ENCODE measurements at regions not wholly inside any gene's neighbourhood (a gene's known extent, or its start where the extent isn't known, plus 50 kb on each side); places are given as distances from the start of the nearest gene placed in this dataset.

DNA sequence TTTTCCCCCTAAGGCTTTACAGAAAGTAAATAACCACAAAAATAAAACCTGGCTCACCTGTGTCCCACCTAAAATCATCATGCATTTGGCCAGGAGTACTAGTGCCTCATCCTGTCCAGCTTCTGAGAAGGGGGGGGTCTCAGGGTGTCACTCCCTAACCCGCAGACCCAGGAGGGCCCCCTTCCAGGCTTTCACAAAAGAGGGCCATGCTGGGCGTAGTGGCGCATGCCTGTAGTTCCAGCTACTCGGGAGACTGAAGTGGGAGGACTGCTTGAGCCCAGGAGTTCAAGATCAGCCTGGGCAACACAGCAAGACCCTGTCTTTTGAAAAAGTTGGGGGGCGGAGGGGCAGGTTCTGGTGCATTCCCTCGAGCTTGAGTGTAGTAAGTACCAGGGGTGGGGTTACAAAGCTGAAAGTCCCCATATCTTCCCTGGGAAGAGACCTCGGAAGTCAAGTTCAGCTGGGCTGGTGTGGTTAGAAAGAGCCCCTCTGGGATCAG lies 259.3 kb downstream of the PARN start:
- H3K27me3 ChIP-seq (replicated peaks; ENCODE audit: control insufficient read depth, insufficient read depth, low read length), result no peaks in the 10 kb centered on the region
- no peak for DNase-seq (ENCODE audit: extremely low read depth, insufficient read length)
- TF ChIP-seq, protein P1, sequence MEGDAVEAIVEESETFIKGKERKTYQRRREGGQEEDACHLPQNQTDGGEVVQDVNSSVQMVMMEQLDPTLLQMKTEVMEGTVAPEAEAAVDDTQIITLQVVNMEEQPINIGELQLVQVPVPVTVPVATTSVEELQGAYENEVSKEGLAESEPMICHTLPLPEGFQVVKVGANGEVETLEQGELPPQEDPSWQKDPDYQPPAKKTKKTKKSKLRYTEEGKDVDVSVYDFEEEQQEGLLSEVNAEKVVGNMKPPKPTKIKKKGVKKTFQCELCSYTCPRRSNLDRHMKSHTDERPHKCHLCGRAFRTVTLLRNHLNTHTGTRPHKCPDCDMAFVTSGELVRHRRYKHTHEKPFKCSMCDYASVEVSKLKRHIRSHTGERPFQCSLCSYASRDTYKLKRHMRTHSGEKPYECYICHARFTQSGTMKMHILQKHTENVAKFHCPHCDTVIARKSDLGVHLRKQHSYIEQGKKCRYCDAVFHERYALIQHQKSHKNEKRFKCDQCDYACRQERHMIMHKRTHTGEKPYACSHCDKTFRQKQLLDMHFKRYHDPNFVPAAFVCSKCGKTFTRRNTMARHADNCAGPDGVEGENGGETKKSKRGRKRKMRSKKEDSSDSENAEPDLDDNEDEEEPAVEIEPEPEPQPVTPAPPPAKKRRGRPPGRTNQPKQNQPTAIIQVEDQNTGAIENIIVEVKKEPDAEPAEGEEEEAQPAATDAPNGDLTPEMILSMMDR (IDR thresholded peaks at IDR 0.05; ENCODE audit: insufficient read depth, low read length, poor library complexity, severe bottlenecking), result no peak
- no peaks in the 10 kb centered on the region for H3K36me3 ChIP-seq (ENCODE audit: control insufficient read depth, insufficient read depth, low read length)
- no peak overlapping the region for H3K4me3 ChIP-seq (replicated peaks; ENCODE audit: low read depth, low read length)

DNA sequence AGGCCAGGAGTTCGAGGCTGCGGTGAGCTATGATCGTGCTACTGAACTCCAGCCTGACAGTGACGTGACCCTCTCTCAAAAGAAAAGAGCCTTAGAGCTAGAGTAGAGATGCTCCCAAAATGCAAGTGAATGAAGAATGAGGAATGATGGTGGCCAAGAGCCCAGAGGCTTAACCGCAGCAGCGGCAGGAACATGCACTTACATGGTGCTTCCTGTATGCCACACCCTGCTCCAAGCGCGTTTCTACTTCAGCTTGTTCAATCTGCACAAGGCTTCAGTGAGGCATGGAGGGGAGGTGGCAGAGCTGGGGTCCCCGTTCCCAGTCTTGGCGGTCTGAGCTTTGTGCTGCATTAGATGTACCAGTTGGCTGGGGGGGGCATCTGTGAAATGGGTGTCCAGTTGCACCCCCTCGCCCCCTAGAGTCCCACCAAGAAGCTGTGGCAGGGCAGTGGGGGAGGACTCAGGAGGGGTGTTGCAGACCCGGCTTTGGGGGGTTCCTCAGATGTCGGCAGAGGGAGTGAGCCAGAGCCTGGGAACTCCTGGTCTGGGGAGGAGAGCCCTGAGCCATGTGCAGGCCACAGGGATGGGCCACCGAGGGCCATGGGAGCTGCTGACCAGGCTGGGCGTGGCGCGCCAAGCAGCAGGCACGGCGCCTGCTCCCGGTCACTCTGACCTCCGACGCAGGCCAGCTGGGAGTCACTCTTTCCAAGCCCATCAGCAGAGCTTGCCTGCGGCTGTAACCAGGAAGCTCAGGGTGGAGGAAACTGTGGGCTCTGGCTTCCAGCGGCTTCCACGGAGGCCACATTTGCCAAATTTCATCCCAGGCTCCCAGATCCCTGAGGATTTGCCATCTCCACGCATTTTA lies 260.1 kb downstream of the PARN start:
- DNase-seq (ENCODE audit: extremely low read depth, insufficient read length), result no peak
- Histone ChIP-seq H3K4me3 (replicated peaks; ENCODE audit: low read depth, low read length) (no peak overlapping the region), H3K36me3 (ENCODE audit: control insufficient read depth, insufficient read depth, low read length) (no peaks in the 10 kb centered on the region), H3K27me3 (replicated peaks; ENCODE audit: control insufficient read depth, insufficient read depth, low read length) (no peaks in the 10 kb centered on the region)
- TF ChIP-seq, protein P1 (IDR thresholded peaks at IDR 0.05; ENCODE audit: insufficient read depth, low read length, poor library complexity, severe bottlenecking), result no peak

DNA sequence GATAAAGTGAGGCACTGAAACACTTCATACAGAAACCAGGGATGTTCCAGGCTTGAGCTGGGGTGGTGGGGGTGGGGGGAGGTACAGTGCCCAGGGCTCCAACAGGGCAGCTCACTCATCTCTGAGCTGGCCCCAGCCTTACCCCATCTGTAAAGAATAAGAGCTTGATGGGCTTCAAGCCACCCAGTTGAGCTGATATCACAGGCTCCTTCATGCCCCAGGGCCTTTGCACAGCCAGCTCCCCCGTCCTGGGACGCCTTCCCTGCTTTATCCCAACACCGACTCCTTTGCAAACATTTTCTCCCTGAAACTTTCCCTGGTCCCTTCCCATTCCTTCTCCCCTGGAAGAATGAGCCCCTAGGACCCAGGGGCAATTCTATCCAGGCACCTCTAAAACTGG lies 261.7 kb downstream of the PARN start:
- H3K27me3 ChIP-seq (replicated peaks; ENCODE audit: control insufficient read depth, insufficient read depth, low read length), result no peaks in the 10 kb centered on the region

DNA sequence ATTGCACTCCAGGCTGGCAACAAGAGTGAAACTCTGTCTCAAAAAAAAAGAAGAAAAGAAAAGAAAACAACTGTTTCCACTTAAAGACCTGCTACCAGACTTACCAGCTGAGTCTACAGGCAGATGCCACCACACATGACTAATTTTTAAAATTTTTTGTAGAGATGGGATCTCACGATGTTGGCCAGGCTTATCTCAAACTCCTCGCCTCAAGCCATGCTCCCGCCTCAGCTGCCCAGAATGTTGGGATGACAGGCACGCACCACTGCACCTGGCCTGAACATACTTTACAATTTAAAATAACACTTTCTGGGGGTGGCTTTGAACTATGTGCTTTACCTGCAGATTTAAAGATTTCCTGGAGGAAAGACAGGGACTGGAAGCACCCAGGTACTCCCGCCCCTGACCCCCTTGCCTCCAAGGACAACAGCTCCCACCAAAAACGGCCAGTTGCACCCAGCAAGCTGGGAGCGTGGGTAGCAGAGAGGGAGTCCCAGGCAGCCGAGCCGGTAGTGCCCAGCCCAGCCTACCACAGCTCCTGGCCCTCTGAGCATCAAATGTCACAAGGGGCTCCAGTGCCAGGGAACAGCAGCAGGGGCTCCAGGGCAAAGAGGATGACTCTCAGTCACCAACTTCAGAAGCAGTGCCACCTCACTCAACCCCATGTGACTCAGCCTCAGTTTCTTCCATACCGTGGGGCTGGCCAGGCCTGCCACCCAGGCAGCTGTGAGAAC lies 262.9 kb downstream of the PARN start:
- DNase-seq (ENCODE audit: extremely low read depth, insufficient read length), result no peak
- no peaks in the 10 kb centered on the region for H3K27me3 ChIP-seq (replicated peaks; ENCODE audit: control insufficient read depth, insufficient read depth, low read length)
- TF ChIP-seq, protein P1 (IDR thresholded peaks at IDR 0.05; ENCODE audit: insufficient read depth, low read length, poor library complexity, severe bottlenecking), result no peak
- H3K4me3 ChIP-seq (replicated peaks; ENCODE audit: low read depth, low read length), result no peak overlapping the region
- H3K36me3 ChIP-seq (ENCODE audit: control insufficient read depth, insufficient read depth, low read length), result no peaks in the 10 kb centered on the region

More for the DNA sequence above, 261.7 kb downstream of the PARN start:
- TF ChIP-seq, protein P1 (IDR thresholded peaks at IDR 0.05; ENCODE audit: insufficient read depth, low read length, poor library complexity, severe bottlenecking), result no peak
- no peak for DNase-seq (ENCODE audit: extremely low read depth, insufficient read length)
- Histone ChIP-seq H3K4me3 (replicated peaks; ENCODE audit: low read depth, low read length) (no peak overlapping the region), H3K36me3 (ENCODE audit: control insufficient read depth, insufficient read depth, low read length) (no peaks in the 10 kb centered on the region)

DNA sequence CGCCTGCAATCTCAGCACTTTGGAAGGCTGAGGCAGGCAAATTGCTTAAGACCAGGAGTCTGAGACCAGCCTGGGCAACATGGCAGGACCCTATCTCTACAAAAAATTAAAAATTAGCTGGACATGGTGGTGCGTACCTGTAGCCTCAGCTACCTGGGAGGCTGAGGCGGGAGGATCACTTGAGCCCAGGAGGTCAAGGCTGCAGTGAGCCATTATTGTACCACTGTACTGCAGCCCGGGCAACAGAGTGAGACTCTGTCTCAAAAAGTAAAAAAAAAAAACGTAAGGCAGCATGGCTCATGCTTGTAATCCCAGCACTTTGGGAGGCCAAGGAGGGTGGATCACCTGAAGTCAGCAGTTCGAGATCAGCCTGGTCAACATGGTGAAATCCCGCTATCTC lies 263.6 kb downstream of the PARN start:
- no peaks in the 10 kb centered on the region for H3K36me3 ChIP-seq (ENCODE audit: control insufficient read depth, insufficient read depth, low read length)
- no peak for DNase-seq (ENCODE audit: extremely low read depth, insufficient read length)
- no peaks in the 10 kb centered on the region for H3K27me3 ChIP-seq (replicated peaks; ENCODE audit: control insufficient read depth, insufficient read depth, low read length)
- TF ChIP-seq, protein P1 (IDR thresholded peaks at IDR 0.05; ENCODE audit: insufficient read depth, low read length, poor library complexity, severe bottlenecking), result no peak
- no peak overlapping the region for H3K4me3 ChIP-seq (replicated peaks; ENCODE audit: low read depth, low read length)
